ENCODE measurements at regions not wholly inside any gene's neighbourhood (a gene's known extent, or its start where the extent isn't known, plus 50 kb on each side); places are given as distances from the start of the nearest gene placed in this dataset.

DNA sequence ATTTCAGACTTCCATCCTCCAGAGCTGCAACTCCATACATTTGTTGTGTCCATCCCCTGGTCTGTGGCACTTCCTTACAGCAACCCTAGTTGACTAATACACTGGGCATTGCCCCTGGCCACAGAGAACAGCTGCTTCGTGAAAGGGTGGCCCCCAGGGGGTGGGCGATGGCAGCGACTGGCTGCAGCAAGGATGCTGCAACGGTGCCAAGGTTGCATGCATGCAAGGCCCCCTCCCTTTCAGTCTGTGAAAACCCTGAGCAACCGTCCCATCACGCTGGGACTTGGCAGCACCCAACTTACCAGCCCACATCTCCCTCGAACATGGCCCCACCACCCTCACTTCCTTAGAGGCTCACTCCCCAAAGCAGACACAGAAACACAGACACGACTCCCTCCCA is 162.5 kb downstream of the MED10 start:
- TF ChIP-seq, protein P1, sequence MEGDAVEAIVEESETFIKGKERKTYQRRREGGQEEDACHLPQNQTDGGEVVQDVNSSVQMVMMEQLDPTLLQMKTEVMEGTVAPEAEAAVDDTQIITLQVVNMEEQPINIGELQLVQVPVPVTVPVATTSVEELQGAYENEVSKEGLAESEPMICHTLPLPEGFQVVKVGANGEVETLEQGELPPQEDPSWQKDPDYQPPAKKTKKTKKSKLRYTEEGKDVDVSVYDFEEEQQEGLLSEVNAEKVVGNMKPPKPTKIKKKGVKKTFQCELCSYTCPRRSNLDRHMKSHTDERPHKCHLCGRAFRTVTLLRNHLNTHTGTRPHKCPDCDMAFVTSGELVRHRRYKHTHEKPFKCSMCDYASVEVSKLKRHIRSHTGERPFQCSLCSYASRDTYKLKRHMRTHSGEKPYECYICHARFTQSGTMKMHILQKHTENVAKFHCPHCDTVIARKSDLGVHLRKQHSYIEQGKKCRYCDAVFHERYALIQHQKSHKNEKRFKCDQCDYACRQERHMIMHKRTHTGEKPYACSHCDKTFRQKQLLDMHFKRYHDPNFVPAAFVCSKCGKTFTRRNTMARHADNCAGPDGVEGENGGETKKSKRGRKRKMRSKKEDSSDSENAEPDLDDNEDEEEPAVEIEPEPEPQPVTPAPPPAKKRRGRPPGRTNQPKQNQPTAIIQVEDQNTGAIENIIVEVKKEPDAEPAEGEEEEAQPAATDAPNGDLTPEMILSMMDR (IDR thresholded peaks at IDR 0.05), result no peak
- TF ChIP-seq POLR2A (IDR thresholded peaks at IDR 0.05), result no peak

All from heart left ventricle (tissue), 13 donors.